HT1080 (cell line): ENCODE measurements at regions not wholly inside any gene's neighbourhood (a gene's known extent, or its start where the extent isn't known, plus 50 kb on each side); places are given as distances from the start of the nearest gene placed in this dataset. TPM values are rescaled to one million over a fixed set of nuclear protein-coding genes. Genes with fewer than 3 reads are reported as not detected.

Experiments used
- DNase-seq: peaks from one replicate; pipeline ENCODE4 v3.0.0-alpha.2; 2015; ENCODE audit warnings: low read depth
- small RNA-seq: library from RNA; depleted of rRNA; stranded (forward); fragments of <200 nt; gene quantifications from one replicate; pipeline ENCODE3, GENCODE V24; 2014

DNA sequence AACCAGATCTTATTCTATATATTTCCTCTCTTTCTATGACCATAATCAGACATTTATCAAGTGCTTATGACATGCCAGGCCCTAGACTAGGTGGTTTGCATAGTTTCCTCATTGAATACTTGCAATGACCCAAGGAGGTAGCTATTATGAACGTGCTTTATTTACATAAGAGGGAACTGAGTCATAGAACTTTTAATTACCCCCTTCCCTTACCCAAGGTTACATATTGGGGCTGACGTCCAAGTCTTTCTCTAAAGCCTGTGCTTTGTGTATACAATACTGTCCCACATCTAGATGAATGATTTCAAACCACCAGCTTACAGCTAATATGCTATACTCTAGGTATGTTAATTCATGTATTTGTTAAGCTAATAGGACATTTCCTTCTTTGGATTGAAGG is 91.9 kb upstream of the NPY start:
- DNase-seq, result peak; percentile 3

DNA sequence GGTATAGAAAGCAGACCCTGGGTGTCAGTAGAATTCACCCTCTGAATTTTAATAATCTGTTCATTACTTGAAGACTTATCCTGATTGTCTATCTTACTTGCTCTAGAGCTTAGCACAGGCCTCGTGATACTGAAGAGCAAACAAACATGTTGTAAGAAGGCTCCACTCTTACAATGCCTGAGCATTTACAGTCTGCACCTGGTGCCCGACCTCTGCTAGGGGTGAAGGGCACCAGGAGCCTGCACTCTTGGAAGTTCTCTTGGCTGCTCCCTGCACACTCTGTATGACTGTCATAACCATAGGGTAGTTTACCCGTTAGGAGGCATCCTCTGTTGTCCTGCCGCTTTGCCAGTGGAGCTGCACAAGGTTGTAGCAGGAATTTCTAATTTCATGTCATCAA is 91.3 kb upstream of the NPY start:
- DNase-seq, result no peak

DNA sequence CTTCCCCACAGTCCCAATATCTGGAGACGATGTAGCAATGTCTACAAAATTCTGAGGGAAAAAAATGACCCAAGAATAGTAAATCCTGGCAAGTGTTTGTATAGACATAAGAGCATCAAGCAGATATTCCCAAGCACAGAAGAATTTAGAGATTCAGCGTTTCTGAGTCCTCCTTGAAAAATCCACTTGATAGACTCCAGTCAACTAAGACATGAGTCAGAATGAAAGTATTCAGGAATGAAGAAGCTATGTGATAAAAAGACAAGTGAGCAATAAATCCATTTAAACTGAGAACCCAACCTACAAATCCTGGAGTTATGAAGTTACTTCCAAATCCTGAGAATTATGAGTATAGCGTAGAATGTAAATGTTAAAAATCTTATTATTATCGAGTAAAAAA is 86.1 kb upstream of the NPY start:
- DNase-seq, result peak; percentile 68

DNA sequence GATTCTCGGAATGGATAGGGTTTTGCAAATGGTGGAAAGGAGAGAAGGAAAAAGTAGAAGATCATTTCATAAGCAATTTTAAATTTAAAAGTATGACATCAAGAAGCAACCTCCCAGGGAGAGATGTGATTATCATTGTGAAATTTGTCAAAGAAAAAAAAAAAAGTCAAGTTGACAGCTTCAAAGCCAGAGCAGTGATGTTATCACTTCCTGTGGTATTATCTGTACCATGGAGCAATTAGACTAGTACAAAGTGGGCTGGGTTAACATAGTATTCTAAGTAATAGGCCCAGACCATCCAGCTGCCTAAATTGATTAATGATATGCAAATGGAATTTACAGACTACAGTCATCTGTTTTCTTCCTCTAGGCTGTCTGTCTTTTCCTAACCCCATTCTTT is 84.0 kb upstream of the NPY start:
- no peak for DNase-seq

DNA sequence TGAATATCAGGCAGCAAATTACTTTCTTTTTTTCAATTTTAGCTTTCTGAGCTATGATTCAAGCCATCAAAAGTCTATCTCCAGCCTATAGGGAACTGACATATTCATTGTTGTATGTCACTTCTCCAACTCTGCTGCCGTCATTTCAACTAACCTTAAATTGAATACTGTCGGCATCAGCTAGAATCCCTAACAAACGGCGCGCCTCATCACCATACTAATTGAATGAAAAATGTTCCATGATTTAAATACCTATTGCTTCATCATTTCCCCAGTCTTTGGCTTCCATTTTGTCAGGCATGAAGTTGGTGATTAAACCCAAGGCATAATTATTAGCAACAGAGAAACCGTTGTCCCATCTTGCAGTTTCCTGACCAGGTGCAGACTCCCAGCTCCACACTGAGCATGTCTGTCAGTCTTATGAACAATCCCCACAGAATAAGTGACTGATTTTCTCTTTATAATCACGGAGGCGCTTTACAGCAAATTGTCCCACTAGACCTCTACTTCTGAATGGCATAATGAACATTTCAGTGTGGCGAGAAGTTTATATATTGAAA is 83.5 kb upstream of the NPY start:
- DNase-seq, result no peak

DNA sequence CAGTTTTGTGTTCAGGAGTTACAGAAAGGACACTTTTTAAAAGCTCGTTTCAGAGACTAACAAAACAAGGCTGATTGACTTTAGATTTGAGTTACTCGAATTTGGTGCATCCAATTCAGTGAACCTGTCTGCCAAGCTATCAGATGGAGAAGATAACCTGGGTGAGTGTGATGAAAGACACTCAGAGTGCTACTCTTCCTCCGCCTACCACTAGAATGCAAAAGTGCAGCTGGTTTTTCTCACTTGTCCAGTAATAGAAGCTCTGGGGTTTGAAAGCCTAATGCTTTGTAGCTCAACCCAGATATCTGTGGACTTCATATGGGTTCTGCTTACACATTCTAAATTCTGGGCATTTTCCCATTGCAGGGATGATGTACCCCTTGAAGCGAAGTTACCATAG is 82.8 kb upstream of the NPY start:
- no peak for DNase-seq

DNA sequence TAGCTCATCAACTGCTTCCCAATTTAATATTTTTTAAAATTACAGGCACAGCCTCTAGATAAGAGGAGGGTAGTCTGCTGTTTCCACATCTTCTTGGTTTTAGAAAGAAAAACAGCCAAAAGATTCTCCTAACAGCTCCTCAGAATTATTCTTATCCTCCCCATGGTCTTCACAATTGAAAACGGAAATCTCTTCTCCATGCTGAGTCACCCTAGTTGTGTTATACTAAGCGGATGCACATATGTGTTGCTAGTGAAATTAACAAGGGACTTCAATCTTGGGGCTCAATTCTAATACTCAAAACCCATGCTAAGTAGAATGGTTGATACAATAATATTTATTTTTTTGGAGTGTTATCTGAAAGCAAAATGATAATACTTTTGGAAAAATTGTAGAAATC is 71.9 kb upstream of the NPY start:
- DNase-seq, result peak; percentile 17

DNA sequence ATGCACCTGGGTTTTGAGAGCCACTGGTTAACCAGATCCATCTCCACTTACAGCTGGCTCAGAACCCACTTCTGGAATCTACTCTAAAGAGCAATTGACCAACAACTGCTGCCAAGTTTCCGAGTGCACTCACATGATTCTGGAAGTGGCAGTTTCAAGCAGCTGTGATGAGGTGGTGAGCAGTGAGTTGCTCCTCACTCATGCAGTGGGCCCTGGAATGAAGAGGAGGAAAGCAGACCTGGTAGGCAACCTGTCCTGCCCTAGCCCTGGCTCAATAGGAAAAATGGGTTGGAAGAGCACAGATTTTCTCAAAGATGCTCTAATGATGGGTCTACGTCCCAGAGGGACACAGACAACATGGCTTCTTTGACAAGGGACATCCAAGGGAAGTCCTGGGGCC is 70.7 kb upstream of the NPY start:
- DNase-seq, result no peak

DNA sequence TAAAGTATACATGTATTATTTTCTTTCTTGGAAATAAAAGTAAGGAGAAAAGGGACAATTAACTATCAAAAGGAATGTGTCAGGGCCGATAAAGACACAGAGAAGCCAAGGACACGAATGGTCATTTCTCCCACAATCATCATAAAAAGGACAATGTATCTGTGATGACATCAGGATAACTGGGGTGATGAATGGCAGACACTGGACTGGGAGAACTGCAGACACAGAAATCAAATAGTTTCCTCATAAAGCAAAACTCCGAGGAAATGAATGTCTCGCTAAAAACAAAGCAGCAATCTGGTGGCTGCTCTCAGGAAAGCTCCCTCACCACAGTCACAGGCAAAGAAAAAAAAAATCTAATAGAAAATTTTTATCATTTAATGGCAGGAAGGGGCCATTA is 69.3 kb upstream of the NPY start:
- DNase-seq, result no peak

DNA sequence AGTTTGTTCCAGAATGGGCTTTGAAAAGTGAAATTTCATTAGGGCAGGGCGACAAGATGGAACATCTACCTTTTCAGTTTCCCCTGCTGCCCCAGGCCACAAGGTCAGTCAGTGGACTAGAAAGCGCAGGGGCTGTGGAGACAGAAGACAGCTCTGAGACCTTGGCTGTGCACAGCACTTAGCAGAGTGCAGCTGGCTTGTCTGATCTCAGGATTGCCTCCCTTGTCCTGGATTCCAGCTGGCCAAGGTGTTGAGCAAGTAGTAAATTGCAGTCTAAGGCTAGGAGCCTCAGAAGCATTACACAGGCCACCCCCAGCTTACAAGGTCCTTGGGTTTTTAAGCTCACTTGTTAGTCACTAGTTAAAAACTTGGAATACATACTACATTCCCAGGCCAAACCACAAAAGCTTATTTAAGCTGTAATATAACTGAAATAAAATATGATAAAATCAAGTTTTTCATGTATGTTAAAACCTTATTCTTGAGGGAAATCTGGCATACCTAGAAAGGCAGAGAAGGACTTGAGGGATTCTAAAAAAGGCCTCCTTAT is 67.3 kb upstream of the NPY start:
- peak; percentile 30 for DNase-seq

DNA sequence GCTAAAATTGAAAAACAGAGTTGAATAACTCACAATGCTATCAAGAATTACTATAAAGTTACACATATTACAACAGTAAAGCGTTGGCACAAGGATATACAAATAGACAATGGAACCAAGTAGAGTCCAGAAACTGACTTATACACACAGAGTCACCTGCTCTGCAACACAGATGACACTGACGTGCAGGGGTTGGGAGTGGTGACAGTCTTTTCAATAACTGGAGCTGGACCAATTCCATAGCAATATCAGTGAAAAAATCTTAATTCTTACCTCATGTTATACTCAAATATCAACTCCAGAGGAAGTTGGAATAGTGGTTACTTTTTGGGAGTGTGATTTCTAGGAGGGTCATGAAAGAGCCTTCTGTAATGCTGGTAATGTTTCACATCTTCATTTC is 62.5 kb upstream of the NPY start:
- no peak for DNase-seq

DNA sequence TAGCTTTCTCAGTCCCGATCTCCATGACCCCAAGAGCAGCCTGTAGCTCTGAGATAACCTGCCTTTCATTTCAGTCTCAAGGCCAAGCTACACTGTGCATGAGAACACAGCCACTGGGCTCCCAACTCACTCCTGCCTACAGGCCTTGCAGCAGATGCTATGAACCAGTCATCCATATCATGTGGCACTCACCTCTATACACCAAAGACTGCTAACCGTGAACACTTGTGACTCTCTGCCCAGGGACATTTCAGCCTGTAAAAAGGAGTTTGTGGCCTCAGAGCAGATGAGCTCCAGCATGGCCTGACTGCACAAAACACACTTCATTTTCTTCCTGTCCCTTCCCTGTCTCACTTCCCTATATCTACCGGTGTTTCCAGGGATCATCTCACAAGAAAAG is 56.9 kb upstream of the NPY start:
- DNase-seq, result no peak

DNA sequence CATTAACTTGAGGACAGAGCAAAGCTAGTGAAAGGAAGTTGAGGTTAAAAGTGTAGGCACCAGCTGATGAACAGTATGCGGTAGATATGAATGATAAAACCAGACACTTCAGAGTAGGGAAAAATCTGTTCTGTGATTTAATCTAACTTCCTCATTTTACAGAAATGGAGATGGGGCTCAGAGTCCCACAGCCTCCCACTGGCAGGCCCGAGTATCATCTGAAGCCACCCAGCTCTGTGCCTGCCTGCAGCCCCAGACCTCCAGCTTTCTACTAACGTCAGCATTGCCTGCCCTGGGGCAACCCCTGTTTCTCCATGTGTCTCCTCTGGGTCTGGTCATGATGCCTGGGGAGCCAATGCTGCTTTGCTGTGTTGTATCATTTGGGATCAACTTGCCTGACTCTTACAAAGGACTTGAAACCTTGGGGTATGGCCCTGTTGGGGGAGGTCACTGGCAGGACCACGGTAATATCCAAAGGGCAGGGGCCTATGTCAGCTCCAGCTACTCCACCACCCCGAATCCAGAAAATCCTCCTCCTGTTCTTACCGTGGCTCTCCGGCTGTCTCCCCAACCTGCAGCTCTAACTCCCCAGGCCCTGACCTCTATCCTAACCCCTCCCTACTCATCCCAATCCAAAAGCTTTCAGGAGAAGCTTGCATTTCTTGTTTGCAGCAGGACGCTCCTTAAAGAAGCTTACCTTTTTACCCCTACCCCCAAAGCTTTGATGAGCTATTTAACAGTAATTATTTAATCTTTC is 56.2 kb upstream of the NPY start:
- no peak for DNase-seq

DNA sequence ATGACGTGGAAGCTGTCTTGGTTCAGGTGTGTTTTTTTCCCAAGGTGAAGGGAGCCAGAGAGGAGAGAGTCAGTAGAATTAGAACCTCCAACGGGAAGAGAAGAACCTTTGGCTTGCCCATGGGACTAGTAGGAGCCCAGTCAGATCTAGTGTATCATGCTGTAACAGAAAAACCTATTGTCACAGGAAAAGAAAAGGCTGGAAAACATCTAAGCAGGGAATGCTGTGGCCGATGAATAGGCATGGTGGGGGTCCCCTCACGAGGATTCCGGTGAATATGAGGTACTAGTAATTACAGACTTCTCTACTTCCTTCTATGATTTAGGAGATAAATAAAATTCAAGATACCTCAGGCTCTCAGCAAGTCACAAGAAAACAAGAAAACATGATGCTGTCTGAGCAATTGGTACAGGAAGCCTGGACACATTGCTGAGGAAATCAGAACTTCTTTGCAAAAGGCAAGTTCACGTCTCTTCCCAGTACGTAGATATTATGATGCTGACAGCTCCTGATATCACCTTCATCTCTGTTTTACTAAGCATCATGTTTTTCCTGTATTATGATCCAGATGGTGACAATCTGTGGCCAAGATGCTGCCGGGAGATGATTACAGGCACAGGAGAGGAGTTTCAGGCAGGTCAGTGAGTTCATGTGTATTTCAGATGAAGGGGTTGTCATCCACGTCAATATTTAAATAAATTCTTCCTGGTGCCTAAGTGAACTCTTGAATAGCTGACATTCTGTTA is 54.3 kb upstream of the NPY start:
- DNase-seq, result no peak

DNA sequence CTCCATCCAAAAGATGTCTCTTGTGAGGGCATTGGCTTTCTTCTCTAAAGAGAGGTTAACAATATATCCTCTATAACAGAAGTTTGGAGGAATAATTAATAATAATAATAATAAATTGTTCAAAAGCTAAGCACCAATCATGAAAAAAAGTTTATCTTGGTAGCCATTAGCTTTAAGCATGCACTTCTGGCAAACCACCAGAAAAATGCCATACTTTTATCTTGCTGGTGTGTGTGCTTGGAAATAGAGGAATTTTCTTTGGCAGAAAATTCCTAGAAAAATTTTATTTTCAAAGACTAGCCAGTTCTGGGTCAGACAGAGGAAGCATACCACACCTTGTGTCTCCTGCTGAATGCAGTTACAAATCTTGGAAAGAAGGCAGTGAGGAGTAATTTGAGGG is 52.5 kb upstream of the NPY start:
- DNase-seq, result no peak

DNA sequence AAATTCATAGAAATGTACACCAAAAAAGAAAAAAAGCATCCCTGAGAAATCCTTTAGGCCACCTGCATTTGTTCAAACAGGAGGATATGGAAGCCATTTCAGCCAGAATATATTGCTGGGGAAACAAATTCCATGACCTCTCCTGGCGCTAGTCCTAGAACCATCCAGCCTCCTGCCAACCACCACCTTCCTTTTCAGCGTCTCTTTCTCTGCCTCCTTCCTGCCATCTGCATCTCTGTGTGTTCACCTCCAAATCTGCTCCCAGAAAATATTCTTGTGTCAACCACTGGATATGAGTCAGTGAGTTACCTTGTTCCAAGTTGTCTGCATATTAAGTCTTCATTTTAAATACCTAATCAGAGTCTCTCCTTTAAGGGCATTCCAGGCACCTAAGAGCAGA is 50.6 kb upstream of the NPY start:
- peak; percentile 8 for DNase-seq

Small RNA genes lying in the stretch of these regions (small RNA-seq; reads per million reads assigned to genes)
- not detected for gene RNA5SP228
